IMR-90 (cell line): ENCODE measurements at regions not wholly inside any gene's neighbourhood (a gene's known extent, or its start where the extent isn't known, plus 50 kb on each side); places are given as distances from the start of the nearest gene placed in this dataset.

Source experiments
- ATAC-seq: fragments of 200-7000 bp; cut with Tn5 transposase; 2 replicates; pipeline ENCODE4 v1.9.1; 2020; ENCODE audit warnings: low read depth, mild to moderate bottlenecking, moderate library complexity
- BruUV-seq: library from RNA; stranded (reverse); fragments of 400-500 nt; replicated peaks from 2 replicates; lab custom pipeline; 2021; lab: Mats Ljungman, UMichigan
- CTCF ChIA-PET: fragments of 300-600 bp; formaldehyde crosslinking; extraction: SDS; loops from one replicate; lab custom pipeline; 2021; ENCODE audit warnings: antibody characterized with exemption; lab: Yijun Ruan, JAX
- POLR2A ChIA-PET: fragments of 300-600 bp; sonication (Branson Sonifier 250); formaldehyde crosslinking; loops from one replicate; lab custom pipeline; 2022; ENCODE audit warnings: antibody characterized with exemption; ENCODE audit not compliant: unreplicated experiment; lab: Charles Lee
- DNase-seq: peaks from one replicate; pipeline ENCODE4 v3.0.0; 2013
- H2AFZ ChIP-seq: replicated peaks from 2 replicates; pipeline ENCODE3; 2013; ENCODE audit warnings: low read length, mild to moderate bottlenecking; ENCODE audit not compliant: poor library complexity
- H2AK5ac ChIP-seq: 2 replicates; pipeline ENCODE4 v1.6.1; 2013; ENCODE audit warnings: low read depth, low read length, inconsistent platforms
- H2AK9ac ChIP-seq: replicated peaks from 2 replicates; pipeline ENCODE3; 2013; ENCODE audit warnings: mild to moderate bottlenecking, low read depth, low read length, moderate library complexity; ENCODE audit not compliant: poor library complexity
- H2BK120ac ChIP-seq: 2 replicates; pipeline ENCODE4 v1.6.1; 2013; ENCODE audit warnings: low read depth, low read length, inconsistent platforms
- H2BK15ac ChIP-seq: 3 replicates; pipeline ENCODE4 v1.6.1; 2013; ENCODE audit warnings: low read depth, low read length, inconsistent platforms
- H2BK20ac ChIP-seq: 2 replicates; pipeline ENCODE4 v1.6.1; 2013; ENCODE audit warnings: low read depth, mild to moderate bottlenecking, inconsistent platforms, low read length, moderate library complexity
- H2BK5ac ChIP-seq: 2 replicates; pipeline ENCODE4 v1.6.1; 2013; ENCODE audit warnings: mild to moderate bottlenecking, low read depth, low read length, inconsistent platforms; ENCODE audit not compliant: poor library complexity, severe bottlenecking
- H3K14ac ChIP-seq: replicated peaks from 2 replicates; pipeline ENCODE4 v1.6.1; 2013; ENCODE audit warnings: low read depth, low read length, inconsistent platforms
- H3K18ac ChIP-seq: 2 replicates; pipeline ENCODE4 v1.6.1; 2013; ENCODE audit warnings: low read depth, low read length, control low read depth
- H3K23ac ChIP-seq: 2 replicates; pipeline ENCODE4 v1.6.1; 2013; ENCODE audit warnings: low read depth, low read length, inconsistent platforms
- H3K27ac ChIP-seq: 2 replicates; pipeline ENCODE4 v1.5.1; 2013; ENCODE audit warnings: mild to moderate bottlenecking, control low read depth, low read length; ENCODE audit not compliant: insufficient read depth
- H3K27me3 ChIP-seq: 2 replicates; pipeline ENCODE4 v1.6.1; 2013; ENCODE audit warnings: low read length; ENCODE audit not compliant: control insufficient read depth, insufficient read depth
- H3K36me3 ChIP-seq: 2 replicates; pipeline ENCODE4 v1.6.1; 2013; ENCODE audit warnings: low read length, mixed read lengths; ENCODE audit not compliant: control insufficient read depth, insufficient read depth
- H3K4ac ChIP-seq: 2 replicates; pipeline ENCODE4 v1.6.1; 2013; ENCODE audit warnings: low read depth, low read length, inconsistent platforms
- H3K4me1 ChIP-seq: 2 replicates; pipeline ENCODE4 v1.6.1; 2013; ENCODE audit warnings: low read length, mixed read lengths; ENCODE audit not compliant: control insufficient read depth, insufficient read depth
- H3K4me2 ChIP-seq: 2 replicates; pipeline ENCODE4 v1.6.1; 2013; ENCODE audit warnings: low read depth, mild to moderate bottlenecking, control low read depth, low read length, moderate library complexity
- H3K4me3 ChIP-seq: 2 replicates; pipeline ENCODE4 v1.5.1; 2013; ENCODE audit warnings: low read depth, mild to moderate bottlenecking, control low read depth, low read length, moderate library complexity; ENCODE audit not compliant: insufficient read depth
- H3K56ac ChIP-seq: 2 replicates; pipeline ENCODE4 v1.6.1; 2013; ENCODE audit warnings: low read length, inconsistent platforms; ENCODE audit not compliant: insufficient read depth; ENCODE audit errors: extremely low read depth
- H3K79me1 ChIP-seq, 2 experiments: 2 replicates each; pipeline ENCODE4 v1.6.1; 2013; ENCODE audit warnings: low read length in 2 of 2, inconsistent platforms in 1 of 2, low read depth in 1 of 2
- H3K9ac ChIP-seq: 2 replicates; pipeline ENCODE4 v1.6.1; 2013; ENCODE audit warnings: low read depth, low read length, control low read depth
- H3K9me1 ChIP-seq: 2 replicates; pipeline ENCODE4 v1.6.1; 2013; ENCODE audit warnings: low read length, inconsistent platforms; ENCODE audit not compliant: insufficient read depth
- H3K9me3 ChIP-seq: 2 replicates; pipeline ENCODE4 v1.6.1; 2013; ENCODE audit warnings: low read length; ENCODE audit not compliant: control insufficient read depth, insufficient read depth
- H4K20me1 ChIP-seq: 2 replicates; pipeline ENCODE4 v1.6.1; 2013; ENCODE audit warnings: low read length, inconsistent platforms; ENCODE audit not compliant: insufficient read depth
- H4K5ac ChIP-seq: 2 replicates; pipeline ENCODE4 v1.6.1; 2013; ENCODE audit warnings: mild to moderate bottlenecking, low read depth, low read length, control low read depth
- H4K8ac ChIP-seq, 2 experiments: 2 replicates each; pipeline ENCODE4 v1.6.1; 2013; ENCODE audit warnings: low read depth in 2 of 2, low read length in 2 of 2, control low read depth in 1 of 2, inconsistent platforms in 1 of 2
- H4K91ac ChIP-seq: 2 replicates; pipeline ENCODE4 v1.6.1; 2013; ENCODE audit warnings: low read depth, low read length, inconsistent platforms; ENCODE audit not compliant: insufficient read depth
- MAFK ChIP-seq: IDR thresholded peaks from 2 replicates; pipeline ENCODE4 v1.6.1; 2012; ENCODE audit warnings: low read depth, low read length, improper control_type of control experiment
- MAZ ChIP-seq: IDR thresholded peaks from 2 replicates; pipeline ENCODE4 v1.6.1; 2012; ENCODE audit warnings: low read depth, mild to moderate bottlenecking, low read length, improper control_type of control experiment, moderate library complexity, borderline replicate concordance
- NFE2L2 ChIP-seq: fragments of 150-350 bp; IDR thresholded peaks from 2 replicates; pipeline ENCODE4 v1.6.1; 2016; ENCODE audit warnings: low read depth, mild to moderate bottlenecking, low read length
- POLR2A ChIP-seq: IDR thresholded peaks from 2 replicates; pipeline ENCODE4 v1.6.1; 2012; ENCODE audit warnings: mild to moderate bottlenecking, low read depth, low read length
- RCOR1 ChIP-seq: IDR thresholded peaks from 2 replicates; pipeline ENCODE4 v1.6.1; 2012; ENCODE audit warnings: mild to moderate bottlenecking, low read length, improper control_type of control experiment; ENCODE audit not compliant: insufficient replicate concordance
- RFX5 ChIP-seq: IDR thresholded peaks from 2 replicates; pipeline ENCODE4 v1.8.0; 2012; ENCODE audit warnings: low read depth, mild to moderate bottlenecking, low read length, moderate library complexity
- WGBS, 2 experiments: methylation state at CpG; one replicate each; pipeline versions ENCODE4 v1.1.5 to v1.1.7; 2013; ENCODE audit warnings: missing lambda C conversion rate in 2 of 2; ENCODE audit not compliant: insufficient read length in 1 of 2; ENCODE audit errors: extremely low coverage in 2 of 2; 5-methylcytosine and 5-hydroxymethylcytosine counted together
- dilution Hi-C: fragments of 300-500 bp; cut with HindIII; formaldehyde crosslinking; loops from one replicate; pipeline ENCODE4 v1.14.3; 2018; ENCODE audit warnings: low sequenced_read_pairs; ENCODE audit not compliant: unreplicated experiment
- in situ Hi-C: fragments of 300-500 bp; cut with MboI; formaldehyde crosslinking; loops from 3 replicates; pipeline ENCODE4 v1.14.3; 2019; ENCODE audit warnings: low sequenced_read_pairs, inconsistent platforms, mixed read lengths
- intact Hi-C: fragments of 100-400 bp; cut with micrococcal nuclease; formaldehyde crosslinking; loops from 2 replicates; pipeline ENCODE4 v1.10.0; 2022
- TF ChIP-seq, protein P1 (sequence below): fragments of 150-350 bp; IDR thresholded peaks from 2 replicates; pipeline ENCODE4 v1.6.1; 2016; ENCODE audit warnings: low read depth, mild to moderate bottlenecking, low read length, moderate library complexity, borderline replicate concordance
- TF ChIP-seq, protein P2 (sequence below): conservative IDR thresholded peaks from 2 replicates; pipeline ENCODE4 v1.5.1; 2012; ENCODE audit warnings: mild to moderate bottlenecking, low read depth, low read length, improper control_type of control experiment

- H2BK15ac ChIP-seq: no peak overlapping the region
- no peaks in the 10 kb centered on the region for H3K9me3 ChIP-seq
- TF ChIP-seq MAFK: no peak
- TF ChIP-seq NFE2L2: no peak
- TF ChIP-seq, protein P1, sequence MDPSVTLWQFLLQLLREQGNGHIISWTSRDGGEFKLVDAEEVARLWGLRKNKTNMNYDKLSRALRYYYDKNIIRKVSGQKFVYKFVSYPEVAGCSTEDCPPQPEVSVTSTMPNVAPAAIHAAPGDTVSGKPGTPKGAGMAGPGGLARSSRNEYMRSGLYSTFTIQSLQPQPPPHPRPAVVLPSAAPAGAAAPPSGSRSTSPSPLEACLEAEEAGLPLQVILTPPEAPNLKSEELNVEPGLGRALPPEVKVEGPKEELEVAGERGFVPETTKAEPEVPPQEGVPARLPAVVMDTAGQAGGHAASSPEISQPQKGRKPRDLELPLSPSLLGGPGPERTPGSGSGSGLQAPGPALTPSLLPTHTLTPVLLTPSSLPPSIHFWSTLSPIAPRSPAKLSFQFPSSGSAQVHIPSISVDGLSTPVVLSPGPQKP: no peak
- TF ChIP-seq RCOR1: no peak
- TF ChIP-seq, protein P2, sequence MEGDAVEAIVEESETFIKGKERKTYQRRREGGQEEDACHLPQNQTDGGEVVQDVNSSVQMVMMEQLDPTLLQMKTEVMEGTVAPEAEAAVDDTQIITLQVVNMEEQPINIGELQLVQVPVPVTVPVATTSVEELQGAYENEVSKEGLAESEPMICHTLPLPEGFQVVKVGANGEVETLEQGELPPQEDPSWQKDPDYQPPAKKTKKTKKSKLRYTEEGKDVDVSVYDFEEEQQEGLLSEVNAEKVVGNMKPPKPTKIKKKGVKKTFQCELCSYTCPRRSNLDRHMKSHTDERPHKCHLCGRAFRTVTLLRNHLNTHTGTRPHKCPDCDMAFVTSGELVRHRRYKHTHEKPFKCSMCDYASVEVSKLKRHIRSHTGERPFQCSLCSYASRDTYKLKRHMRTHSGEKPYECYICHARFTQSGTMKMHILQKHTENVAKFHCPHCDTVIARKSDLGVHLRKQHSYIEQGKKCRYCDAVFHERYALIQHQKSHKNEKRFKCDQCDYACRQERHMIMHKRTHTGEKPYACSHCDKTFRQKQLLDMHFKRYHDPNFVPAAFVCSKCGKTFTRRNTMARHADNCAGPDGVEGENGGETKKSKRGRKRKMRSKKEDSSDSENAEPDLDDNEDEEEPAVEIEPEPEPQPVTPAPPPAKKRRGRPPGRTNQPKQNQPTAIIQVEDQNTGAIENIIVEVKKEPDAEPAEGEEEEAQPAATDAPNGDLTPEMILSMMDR: no peak
- no peak for TF ChIP-seq RFX5
- TF ChIP-seq MAZ: no peak
- TF ChIP-seq POLR2A: no peak
- H3K36me3 ChIP-seq: no peaks in the 10 kb centered on the region
- H3K56ac ChIP-seq: no peak overlapping the region
- no peak overlapping the region for H2AK9ac ChIP-seq
- no peaks in the 10 kb centered on the region for H4K20me1 ChIP-seq
- no peak for ATAC-seq
- no peak overlapping the region for H3K4me3 ChIP-seq
- H2BK20ac ChIP-seq: no peak overlapping the region
- no peak overlapping the region for H2BK120ac ChIP-seq
- BruUV-seq: no TSS peak
- H2BK5ac ChIP-seq: no peak overlapping the region
- no peak overlapping the region for H4K5ac ChIP-seq
- POLR2A ChIA-PET: no interaction called here
- no peak overlapping the region for H3K9ac ChIP-seq
- no peak for DNase-seq
- no peak overlapping the region for H3K4me2 ChIP-seq
- H3K27me3 ChIP-seq: no peaks in the 10 kb centered on the region
- H4K91ac ChIP-seq: no peak overlapping the region
- no peak overlapping the region for H2AFZ ChIP-seq
- no peak overlapping the region for H3K23ac ChIP-seq
- H3K18ac ChIP-seq: no peak overlapping the region
- H3K27ac ChIP-seq: no peak overlapping the region
- H3K9me1 ChIP-seq: no peaks in the 10 kb centered on the region
- H2AK5ac ChIP-seq: no peak overlapping the region
- intact Hi-C loops: no loop called here
- WGBS, 2 experiments: no CpG with 5 or more reads among the region's 2 CpGs
- H3K14ac ChIP-seq: no peak overlapping the region
- CTCF ChIA-PET: no interaction called here
- no peak overlapping the region for H3K4ac ChIP-seq
- in situ Hi-C loops: no loop called here
- dilution Hi-C loops: no loop called here
- H3K79me1 ChIP-seq: no peaks in the 10 kb centered on the region
- no peak overlapping the region for H4K8ac ChIP-seq
- no peaks in the 10 kb centered on the region for H3K4me1 ChIP-seq
These were observed 340.4 kb downstream of the RASEF start for GRCh38 chr9:82722561-82722960.
